Cardiac muscle cell (in vitro differentiated cells and primary cell): ENCODE measurements at regions not wholly inside any gene's neighbourhood (a gene's known extent, or its start where the extent isn't known, plus 50 kb on each side); places are given as distances from the start of the nearest gene placed in this dataset.

Source experiments
- DNase-seq, 2 donors: peaks; one replicate each; pipeline versions ENCODE4 v3.0.0 to v3.0.0-alpha.2; 2010 to 2017; ENCODE audit warnings: low read depth in 1 of 2, low spot score in 1 of 2
- H3K27ac ChIP-seq: fragments of 200-600 bp; sonication (generic); 2 replicates; pipeline ENCODE4 v1.5.1; 2016
- H3K27me3 ChIP-seq: fragments of 200-600 bp; sonication (generic); 2 replicates; pipeline ENCODE4 v1.6.0; 2016; ENCODE audit warnings: control low read depth
- H3K36me3 ChIP-seq: fragments of 200-600 bp; sonication (generic); 2 replicates; pipeline ENCODE4 v1.5.1; 2016; ENCODE audit warnings: control low read depth
- H3K4me1 ChIP-seq: fragments of 200-600 bp; sonication (generic); 2 replicates; pipeline ENCODE4 v1.8.1; 2017; ENCODE audit warnings: low read depth, mild to moderate bottlenecking, mixed run types
- H3K4me3 ChIP-seq: fragments of 200-600 bp; sonication (generic); 2 replicates; pipeline ENCODE4 v1.5.1; 2016; ENCODE audit warnings: mild to moderate bottlenecking
- H3K9me3 ChIP-seq: fragments of 200-600 bp; sonication (generic); 2 replicates; pipeline ENCODE4 v1.5.1; 2017; ENCODE audit warnings: low read depth, mild to moderate bottlenecking, control low read depth
- CTCF ChIP-seq: IDR thresholded peaks from 2 replicates; pipeline ENCODE4 v1.5.1; 2012; ENCODE audit warnings: low read depth, mild to moderate bottlenecking, low read length

DNA sequence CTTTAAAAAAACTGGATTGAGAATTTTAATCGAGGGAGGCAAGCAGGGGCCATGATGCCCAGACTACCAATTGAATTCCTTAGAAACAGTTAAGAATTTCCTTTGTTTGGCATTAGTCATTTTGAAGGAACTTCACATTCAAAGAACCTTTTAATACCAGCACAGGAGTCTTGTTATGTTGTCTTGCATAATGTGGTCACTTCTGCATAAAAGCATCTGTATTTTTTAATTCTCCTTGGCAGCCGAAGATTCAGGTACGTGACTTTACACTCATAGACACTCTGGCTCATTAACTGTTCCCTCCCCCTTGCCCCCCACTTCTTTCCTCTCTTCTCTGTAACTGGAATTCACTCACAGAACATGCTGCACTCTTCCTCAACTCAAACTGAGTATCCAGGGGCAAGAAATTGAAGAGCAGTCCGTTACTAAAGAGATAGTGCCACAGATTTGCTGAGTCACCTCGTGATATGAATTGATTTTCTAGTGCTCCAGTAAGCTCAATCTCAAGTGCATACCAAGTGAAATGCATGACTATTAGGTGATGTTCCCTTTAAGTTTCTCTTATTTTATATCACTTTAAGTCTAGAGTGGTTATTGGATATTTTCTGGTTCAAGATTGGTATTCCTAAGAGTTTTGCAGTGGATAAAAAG is 572.2 kb upstream of the SOX9 start:
- TF ChIP-seq CTCF: no peak
- H3K9me3 ChIP-seq: no peaks in the 10 kb centered on the region
- no peak overlapping the region for H3K27ac ChIP-seq
- H3K27me3 ChIP-seq: no peaks in the 10 kb centered on the region
- DNase-seq: no peak
- H3K36me3 ChIP-seq: no peaks in the 10 kb centered on the region
- H3K4me3 ChIP-seq: no peak overlapping the region
- no peaks in the 10 kb centered on the region for H3K4me1 ChIP-seq

- DNase-seq: no peak
- no peak overlapping the region for H3K4me3 ChIP-seq
- no peak overlapping the region for H3K27ac ChIP-seq
- no peak for TF ChIP-seq CTCF
- no peaks in the 10 kb centered on the region for H3K4me1 ChIP-seq
- no peaks in the 10 kb centered on the region for H3K27me3 ChIP-seq
- no peaks in the 10 kb centered on the region for H3K36me3 ChIP-seq
- H3K9me3 ChIP-seq: no peaks in the 10 kb centered on the region
Measured at GRCh38 chr17:71550675-71551074, 570.1 kb upstream of the SOX9 start.

DNA sequence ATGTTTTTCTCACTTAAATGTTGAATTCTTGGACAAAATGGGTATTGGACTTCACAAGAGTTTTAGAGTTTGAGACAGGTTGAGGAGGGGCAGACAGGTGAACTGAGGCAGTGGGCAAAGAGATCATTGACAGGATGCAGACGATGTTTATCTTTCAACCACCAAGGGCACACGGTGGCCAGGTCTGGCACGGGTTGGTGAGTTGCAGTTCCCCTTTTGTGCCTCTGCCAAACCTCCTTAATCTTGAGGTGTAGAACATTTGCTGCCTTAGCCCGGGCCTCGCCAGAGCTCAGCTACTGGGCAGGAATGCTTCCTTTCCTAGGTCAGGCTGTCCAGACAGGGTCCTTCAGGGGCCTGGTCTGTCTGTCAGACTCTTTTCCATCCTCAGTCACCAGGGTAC is 567.4 kb upstream of the SOX9 start:
- H3K27ac ChIP-seq: no peak overlapping the region
- no peaks in the 10 kb centered on the region for H3K4me1 ChIP-seq
- no peaks in the 10 kb centered on the region for H3K9me3 ChIP-seq
- no peaks in the 10 kb centered on the region for H3K36me3 ChIP-seq
- H3K4me3 ChIP-seq: no peak overlapping the region
- H3K27me3 ChIP-seq: no peaks in the 10 kb centered on the region
- no peak for DNase-seq
- no peak for TF ChIP-seq CTCF

DNA sequence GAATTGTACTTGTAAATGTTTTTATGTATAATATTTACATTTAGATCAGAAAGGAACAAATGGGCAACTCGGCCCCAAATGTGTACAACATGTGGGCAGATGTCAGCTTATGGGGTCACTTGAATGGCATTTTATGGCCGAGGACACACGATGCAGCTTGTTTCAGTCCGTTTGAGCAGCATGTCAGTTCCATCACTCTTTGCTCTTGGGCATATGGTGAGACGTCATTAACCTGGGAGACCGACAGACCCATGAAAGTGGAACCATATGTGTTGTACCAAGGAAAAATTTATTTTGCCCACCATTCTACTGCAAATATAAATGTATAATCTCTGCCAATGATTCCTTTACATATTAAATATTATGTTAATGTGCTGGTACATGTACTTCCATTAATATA is 561.9 kb upstream of the SOX9 start:
- H3K27me3 ChIP-seq: peaks cover 3% of the 10 kb centered on the region
- DNase-seq: no peak
- TF ChIP-seq CTCF: no peak
- H3K4me1 ChIP-seq: no peaks in the 10 kb centered on the region
- no peak overlapping the region for H3K27ac ChIP-seq
- no peaks in the 10 kb centered on the region for H3K9me3 ChIP-seq
- H3K4me3 ChIP-seq: no peak overlapping the region
- H3K36me3 ChIP-seq: no peaks in the 10 kb centered on the region

DNA sequence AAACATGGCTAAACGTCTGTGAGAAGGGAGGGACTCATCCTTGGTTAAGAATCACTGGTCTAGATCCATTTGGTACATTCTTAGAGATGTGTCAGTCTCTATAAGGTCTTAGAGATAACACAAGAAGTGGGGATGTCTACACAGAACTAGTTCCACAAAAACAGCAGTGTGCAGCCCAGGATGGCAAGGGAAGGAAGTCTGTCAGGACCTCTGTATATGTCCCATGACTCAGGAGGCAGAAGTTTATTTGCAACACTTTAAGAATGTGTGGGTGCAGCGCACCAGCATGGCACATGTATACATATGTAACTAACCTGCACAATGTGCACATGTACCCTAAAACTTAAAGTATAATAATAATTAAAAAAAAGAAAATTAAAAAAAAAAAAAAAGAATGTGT is 548.5 kb upstream of the SOX9 start:
- H3K36me3 ChIP-seq: no peaks in the 10 kb centered on the region
- H3K9me3 ChIP-seq: no peaks in the 10 kb centered on the region
- H3K27ac ChIP-seq: no peak overlapping the region
- H3K4me3 ChIP-seq: no peak overlapping the region
- H3K4me1 ChIP-seq: no peaks in the 10 kb centered on the region
- H3K27me3 ChIP-seq: no peaks in the 10 kb centered on the region
- DNase-seq: no peak
- no peak for TF ChIP-seq CTCF

DNA sequence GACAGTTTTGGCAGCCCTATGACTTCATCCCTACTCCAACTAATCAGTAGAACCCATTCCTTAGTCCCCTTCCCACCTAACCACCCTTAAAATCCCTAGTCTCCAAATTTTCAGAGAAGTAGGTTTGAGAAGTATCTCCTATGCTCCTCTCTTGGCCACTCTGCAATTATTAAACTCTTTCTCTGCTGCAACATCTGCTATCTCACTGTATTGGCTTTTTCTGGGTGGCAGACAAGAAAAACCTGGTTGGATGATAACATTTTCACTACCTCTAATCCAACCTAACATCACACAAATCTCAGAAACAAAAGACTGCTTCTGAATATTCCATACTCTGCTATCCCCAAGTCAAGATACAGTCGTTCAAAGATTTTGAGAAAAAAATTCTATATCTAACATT is 542.4 kb upstream of the SOX9 start:
- no peaks in the 10 kb centered on the region for H3K4me1 ChIP-seq
- H3K9me3 ChIP-seq: no peaks in the 10 kb centered on the region
- H3K27ac ChIP-seq: no peak overlapping the region
- no peak for DNase-seq
- no peak for TF ChIP-seq CTCF
- no peaks in the 10 kb centered on the region for H3K27me3 ChIP-seq
- H3K36me3 ChIP-seq: no peaks in the 10 kb centered on the region
- no peak overlapping the region for H3K4me3 ChIP-seq
